C4-2B (cell line): ENCODE measurements at regions not wholly inside any gene's neighbourhood (a gene's known extent, or its start where the extent isn't known, plus 50 kb on each side); places are given as distances from the start of the nearest gene placed in this dataset.

Experiments used
- ZFX ChIP-seq: fragments of 450-650 bp; IDR thresholded peaks from 2 replicates; pipeline ENCODE4 v1.6.1; 2017
- TF ChIP-seq, protein P1 (sequence below): fragments of 450-650 bp; conservative IDR thresholded peaks from 2 replicates; pipeline ENCODE4 v1.5.1; 2017; ENCODE audit warnings: mild to moderate bottlenecking

- TF ChIP-seq, protein P1, sequence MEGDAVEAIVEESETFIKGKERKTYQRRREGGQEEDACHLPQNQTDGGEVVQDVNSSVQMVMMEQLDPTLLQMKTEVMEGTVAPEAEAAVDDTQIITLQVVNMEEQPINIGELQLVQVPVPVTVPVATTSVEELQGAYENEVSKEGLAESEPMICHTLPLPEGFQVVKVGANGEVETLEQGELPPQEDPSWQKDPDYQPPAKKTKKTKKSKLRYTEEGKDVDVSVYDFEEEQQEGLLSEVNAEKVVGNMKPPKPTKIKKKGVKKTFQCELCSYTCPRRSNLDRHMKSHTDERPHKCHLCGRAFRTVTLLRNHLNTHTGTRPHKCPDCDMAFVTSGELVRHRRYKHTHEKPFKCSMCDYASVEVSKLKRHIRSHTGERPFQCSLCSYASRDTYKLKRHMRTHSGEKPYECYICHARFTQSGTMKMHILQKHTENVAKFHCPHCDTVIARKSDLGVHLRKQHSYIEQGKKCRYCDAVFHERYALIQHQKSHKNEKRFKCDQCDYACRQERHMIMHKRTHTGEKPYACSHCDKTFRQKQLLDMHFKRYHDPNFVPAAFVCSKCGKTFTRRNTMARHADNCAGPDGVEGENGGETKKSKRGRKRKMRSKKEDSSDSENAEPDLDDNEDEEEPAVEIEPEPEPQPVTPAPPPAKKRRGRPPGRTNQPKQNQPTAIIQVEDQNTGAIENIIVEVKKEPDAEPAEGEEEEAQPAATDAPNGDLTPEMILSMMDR: no peak
- TF ChIP-seq ZFX: no peak
These were observed 304.2 kb downstream of the RAB38 start for GRCh38 chr11:87871056-87871455.
